ENCODE measurements at regions not wholly inside any gene's neighbourhood (a gene's known extent, or its start where the extent isn't known, plus 50 kb on each side); places are given as distances from the start of the nearest gene placed in this dataset.

DNA sequence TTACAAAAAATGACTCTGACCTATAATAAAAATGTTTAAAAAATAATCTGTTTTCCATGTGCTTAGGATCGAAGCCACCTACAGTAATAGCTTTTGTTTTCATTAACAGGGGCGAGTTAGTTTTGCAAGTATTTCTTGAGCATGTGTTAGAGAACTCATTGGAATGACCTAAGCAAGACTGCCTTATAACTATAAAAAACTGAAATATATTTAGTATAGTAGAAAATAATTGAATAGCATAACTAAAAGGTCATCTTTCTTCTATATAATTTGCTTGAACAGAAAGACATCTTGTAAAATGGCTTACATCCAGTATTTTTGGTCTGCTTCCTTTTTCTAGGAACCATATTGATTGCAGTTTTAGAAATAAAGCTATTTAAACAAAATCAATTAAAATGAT is 241.5 kb upstream of the NRIP1 start:
- TF ChIP-seq TAF1 (IDR thresholded peaks at IDR 0.05; ENCODE audit: borderline replicate concordance, low read depth, low read length): no peak
- TF ChIP-seq POLR2A (IDR thresholded peaks at IDR 0.05; ENCODE audit: low read depth, low read length): no peak
- TF ChIP-seq POLR2AphosphoS5 (IDR thresholded peaks at IDR 0.05; ENCODE audit: low read depth, low read length): no peak

Measured in GM12892 (cell line).